SK-N-SH (cell line): ENCODE measurements at regions not wholly inside any gene's neighbourhood (a gene's known extent, or its start where the extent isn't known, plus 50 kb on each side); places are given as distances from the start of the nearest gene placed in this dataset.

ENCODE experiments used
- CTCF ChIP-seq: fragments of 200-600 bp; sonication (generic); IDR thresholded peaks from 2 replicates; pipeline ENCODE4 v1.6.1; 2017; ENCODE audit warnings: antibody characterized with exemption, mild to moderate bottlenecking, moderate library complexity
- EP300 ChIP-seq, 2 experiments: IDR thresholded peaks; 2 replicates each; pipeline versions ENCODE4 v1.4.0 to v1.6.1; 2012; ENCODE audit warnings: borderline replicate concordance in 1 of 2, low read depth in 1 of 2, low read length in 1 of 2
- NRF1 ChIP-seq: IDR thresholded peaks from 2 replicates; pipeline ENCODE4 v1.6.1; 2012; ENCODE audit warnings: low read depth, mild to moderate bottlenecking, low read length
- SIN3A ChIP-seq: IDR thresholded peaks from 2 replicates; pipeline ENCODE4 v1.6.1; 2012; ENCODE audit warnings: low read depth, mild to moderate bottlenecking, low read length, moderate library complexity, borderline replicate concordance
- USF1 ChIP-seq: IDR thresholded peaks from 2 replicates; pipeline ENCODE4 v1.4.0; 2012; ENCODE audit warnings: low read depth, borderline replicate concordance

- TF ChIP-seq USF1: no peak
- TF ChIP-seq CTCF: no peak
- no peak for TF ChIP-seq EP300 (IDR thresholded peaks at IDR 0.05; ENCODE audit: borderline replicate concordance in 1 of 2, low read depth in 1 of 2, low read length in 1 of 2)
- no peak for TF ChIP-seq SIN3A
- TF ChIP-seq NRF1: no peak
These were observed 225.5 kb downstream of the SOX9 start for GRCh38 chr17:72346306-72346705.
